Urothelium cell line (cell line): ENCODE measurements at regions not wholly inside any gene's neighbourhood (a gene's known extent, or its start where the extent isn't known, plus 50 kb on each side); places are given as distances from the start of the nearest gene placed in this dataset.
A peak's percentile ranks its signal among the peaks of the same experiment; 100 is the strongest.

ENCODE experiments used
- DNase-seq: peaks from one replicate; pipeline ENCODE4 v3.0.0; 2011; ENCODE audit warnings: low spot score, mixed read lengths
- FAIRE-seq: peaks from 2 replicates; lab custom pipeline; 2011; peaks lifted over from hg19 to GRCh38; lab: Jason Lieb, UNC

DNA sequence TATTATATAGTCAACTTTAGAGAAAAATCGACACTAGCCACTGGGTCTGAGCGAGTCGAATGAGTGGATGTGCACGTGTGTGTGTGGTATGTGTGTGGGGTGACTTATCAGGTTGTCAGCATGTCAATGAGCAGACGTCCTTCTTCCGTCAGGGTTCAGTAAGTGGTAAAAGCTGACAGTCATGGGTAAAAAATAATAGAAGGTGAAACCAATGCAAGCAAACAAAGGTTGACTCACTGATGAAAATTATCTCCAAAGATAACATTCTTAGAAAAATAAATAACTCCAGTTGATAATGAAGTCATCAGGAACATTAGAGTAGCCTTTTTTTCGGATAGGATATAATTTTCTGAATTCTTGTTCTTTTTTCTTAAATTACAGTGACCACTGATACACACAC, 243.8 kb upstream of the FOXQ1 start:
- DNase-seq (no peak), FAIRE-seq (no peak)

DNA sequence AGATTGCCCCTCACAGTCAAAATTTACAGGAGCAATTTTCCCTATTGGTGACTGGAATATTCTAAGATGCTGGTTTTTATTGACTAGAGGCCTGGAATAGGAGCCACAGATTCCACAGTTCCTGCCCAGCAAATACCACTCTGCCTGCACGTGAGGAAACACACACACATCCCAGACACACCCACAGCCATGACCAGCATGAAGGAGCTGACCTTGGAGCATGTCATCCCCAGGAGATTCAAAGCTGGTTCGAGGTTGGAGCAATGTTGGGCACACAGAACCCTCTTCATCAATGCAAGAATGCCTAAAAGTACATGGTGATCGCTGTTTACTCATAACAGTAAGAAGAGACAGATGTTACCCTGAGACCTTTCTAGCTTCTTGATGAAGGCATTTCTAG, 244.6 kb upstream of the FOXQ1 start:
- FAIRE-seq: no peak
- no peak for DNase-seq

DNA sequence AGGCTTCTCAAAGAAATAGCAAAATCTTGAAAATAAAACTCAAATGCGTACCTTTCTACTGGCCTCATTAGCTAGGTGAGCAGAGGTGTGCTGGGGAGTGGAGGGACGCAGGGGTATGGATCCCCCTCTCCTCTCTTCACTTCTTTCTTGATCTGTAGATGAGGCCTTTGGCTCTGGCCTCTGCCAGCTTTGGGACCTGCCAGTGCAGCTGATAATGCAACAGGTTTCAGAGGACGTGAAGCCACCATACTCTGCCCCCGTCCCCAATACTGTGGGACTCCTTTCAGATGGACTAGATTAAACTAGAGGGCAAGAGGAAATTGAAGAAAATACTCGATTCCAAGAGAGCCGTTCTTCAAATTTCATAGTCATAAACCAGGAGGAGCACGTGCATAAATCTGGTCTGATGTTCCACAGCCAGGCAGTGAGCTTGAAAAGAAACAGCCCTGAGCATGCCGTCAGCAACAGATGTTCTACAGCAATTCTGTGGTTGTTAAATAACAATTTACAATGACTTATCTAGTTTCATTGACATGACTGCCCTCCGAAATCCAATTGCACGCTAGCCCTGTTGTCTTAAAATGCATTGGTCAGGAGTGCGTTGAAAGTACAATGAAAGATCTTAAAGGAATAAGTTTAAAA, 245.3 kb upstream of the FOXQ1 start:
- DNase-seq (no peak), FAIRE-seq (no peak)

DNA sequence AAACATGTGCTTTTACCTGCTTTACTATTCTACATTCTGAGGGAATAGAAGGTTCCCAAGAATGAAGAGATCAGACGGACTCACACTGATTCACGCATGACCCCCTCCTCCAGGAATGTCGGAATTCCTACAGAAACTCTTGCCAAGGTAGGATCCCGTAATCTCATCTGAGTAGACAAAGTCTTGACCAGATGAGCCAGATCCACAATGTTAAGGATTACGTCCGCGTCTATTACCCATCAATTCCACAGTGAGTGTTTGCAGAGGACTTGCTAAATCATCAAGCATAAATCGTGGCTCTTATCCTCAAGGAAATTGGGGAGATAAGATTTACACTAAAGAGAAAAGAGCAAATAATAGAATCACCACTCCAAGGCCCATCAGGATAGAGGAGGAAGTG, 245.9 kb upstream of the FOXQ1 start:
- FAIRE-seq (no peak), DNase-seq (no peak)

DNA sequence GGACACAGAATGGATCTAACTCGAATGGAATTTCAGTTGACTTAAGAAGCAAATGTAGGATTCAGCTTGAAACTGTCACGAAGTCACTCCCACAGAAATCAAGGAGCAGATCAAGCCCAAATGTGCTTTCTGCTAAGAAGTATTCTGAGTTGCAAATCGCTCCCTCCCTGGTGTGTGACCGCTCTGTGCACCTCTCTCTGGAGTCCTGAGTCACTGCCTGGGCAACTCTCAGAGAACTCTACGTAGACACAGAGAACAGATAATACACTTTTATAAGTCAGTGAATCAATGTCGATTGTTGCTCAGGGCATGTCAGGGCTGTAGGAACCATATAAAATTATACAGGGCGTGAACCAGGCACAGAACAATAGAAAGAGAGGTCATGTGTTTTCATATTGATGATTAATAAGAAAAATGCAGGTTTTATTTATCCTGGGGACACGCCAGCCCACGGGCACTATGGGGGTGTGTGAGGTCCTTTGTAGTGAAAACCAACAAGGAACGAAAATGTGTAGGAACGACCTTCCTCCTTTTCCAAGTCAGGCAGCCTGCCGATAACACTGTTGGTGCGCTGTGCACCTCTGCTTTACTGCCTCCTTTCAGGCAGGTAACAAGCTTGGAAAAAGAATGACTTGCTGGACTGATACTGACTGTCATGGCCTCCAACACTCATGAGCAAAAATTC, 248.1 kb upstream of the FOXQ1 start:
- DNase-seq: peak; percentile 46
- FAIRE-seq: no peak

DNA sequence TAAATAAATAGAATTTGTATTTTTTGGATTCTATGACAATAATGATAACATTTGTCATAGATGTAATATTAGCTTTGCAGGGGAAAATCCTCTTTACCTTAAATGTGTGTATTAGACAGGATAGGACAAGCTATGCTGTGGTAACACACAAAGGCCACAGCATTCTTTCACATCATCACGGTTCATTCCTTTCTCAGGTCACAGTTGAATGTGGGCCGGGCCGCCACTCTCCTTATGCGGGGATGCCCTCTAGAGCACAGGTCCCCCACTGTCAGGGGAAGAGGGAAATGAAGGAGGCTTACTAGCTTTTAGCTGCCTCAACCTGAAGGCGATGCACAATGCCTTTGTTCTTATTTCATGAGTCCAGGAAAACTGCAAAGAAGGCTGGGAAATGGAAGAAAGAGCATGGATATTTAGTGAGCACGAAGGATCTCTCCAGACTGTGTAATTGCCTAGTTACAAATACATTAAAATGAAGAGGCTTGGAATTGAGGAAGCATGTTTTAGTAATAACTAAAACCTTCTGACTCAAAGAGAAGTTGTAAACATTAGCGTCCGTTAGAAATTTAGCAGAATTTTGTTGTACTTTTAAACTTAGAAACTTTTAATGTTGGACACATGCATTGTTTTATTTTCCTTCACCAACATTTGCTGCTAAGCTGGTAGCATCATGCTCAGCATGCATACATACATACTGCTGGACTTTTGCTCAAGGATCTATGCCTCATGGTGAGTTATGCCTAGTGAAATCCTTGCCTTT, 248.9 kb upstream of the FOXQ1 start:
- FAIRE-seq (no peak), DNase-seq (no peak)

DNA sequence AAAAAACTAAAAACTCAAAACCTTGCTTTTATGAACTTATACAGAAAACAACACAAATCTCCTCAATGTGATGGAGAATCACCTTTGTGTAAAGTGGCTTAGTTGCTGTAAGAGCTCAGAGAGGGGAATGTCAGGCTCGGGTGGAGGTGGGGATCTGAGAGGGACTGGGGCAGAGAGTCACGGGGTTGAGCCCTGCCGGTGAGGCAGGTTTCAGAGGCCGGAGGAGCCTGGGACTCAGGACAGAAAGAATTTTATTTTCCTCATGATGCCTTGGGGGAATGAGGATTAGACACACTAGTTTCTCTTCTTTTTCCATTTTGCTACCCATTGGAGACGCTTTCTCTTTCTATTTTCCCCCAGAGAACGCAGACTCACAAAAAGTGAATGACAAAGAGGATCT, 252.3 kb upstream of the FOXQ1 start:
- DNase-seq (no peak), FAIRE-seq (no peak)

DNA sequence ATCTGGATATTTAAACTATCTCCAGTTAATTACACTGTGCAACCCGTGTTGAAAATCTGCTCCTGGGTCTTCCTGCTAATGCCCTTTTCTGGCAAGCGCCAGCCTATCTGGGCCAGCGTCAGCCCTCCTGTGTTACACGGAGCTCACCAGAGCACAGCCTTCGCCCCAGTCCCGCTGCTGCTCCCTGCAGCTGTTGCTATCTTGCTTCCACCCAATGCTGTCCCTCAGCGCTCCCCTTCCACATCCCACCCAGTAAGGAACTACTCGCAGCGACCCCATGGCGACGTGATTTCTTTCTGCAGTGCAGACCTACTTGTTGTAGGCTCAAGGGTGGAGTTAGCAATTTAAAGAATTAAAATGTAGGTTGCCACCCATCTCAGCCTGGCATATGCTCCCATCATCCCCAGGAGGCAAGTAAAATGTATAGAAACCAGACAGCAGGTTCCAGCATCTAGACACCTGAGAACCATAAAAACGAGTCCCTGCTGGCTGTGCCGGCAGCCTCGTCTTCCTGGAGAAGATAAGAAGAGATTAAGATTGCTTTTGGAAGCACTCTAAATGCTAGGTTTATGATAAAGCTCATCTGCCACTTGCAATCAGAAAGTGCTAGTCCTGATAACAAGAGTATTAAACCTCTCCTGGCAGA, 254.3 kb upstream of the FOXQ1 start:
- FAIRE-seq: no peak
- DNase-seq: no peak

DNA sequence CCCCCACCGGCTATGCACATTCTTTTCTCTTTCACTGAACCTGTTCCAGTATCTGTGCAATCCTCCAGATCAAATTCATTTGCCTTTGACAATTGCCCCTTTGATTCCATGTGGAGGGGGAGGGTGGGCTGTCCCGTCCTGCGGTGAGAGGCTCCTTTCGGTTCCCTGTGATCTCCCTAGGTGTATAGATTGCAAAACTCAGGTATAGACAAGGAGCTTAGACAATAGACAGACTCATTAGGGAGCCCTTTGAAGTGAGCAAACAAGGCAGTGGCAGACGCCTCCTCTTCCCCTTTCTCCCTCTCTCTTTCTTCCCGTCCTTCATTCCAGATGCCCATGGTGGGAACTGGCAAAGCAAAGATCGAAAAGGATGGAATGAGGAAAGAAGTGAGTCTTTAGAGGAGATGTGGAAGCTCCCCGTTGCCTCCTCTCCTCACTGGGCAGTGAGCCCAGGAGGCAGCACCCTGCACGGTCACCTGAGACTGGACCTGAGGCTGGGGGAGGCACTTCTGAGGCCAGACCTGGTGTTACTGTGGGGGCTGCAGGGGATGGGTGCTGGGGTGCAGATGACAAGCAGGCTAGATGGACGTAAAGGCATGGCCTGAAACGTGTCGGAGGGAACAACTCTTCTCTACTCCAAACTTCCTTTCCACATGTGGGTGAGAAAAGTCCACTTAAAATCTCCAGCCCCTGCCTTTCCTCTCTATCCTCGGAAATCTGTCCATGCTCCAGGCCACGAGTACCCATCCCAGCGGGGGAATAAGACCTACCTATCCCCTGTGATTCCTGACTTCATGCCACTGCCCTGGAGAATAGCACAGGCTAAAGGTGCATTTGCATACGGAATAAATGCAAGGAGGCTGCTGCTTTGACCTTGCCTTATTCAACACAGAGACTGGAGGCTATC, 256.6 kb upstream of the FOXQ1 start:
- FAIRE-seq: no peak

DNA sequence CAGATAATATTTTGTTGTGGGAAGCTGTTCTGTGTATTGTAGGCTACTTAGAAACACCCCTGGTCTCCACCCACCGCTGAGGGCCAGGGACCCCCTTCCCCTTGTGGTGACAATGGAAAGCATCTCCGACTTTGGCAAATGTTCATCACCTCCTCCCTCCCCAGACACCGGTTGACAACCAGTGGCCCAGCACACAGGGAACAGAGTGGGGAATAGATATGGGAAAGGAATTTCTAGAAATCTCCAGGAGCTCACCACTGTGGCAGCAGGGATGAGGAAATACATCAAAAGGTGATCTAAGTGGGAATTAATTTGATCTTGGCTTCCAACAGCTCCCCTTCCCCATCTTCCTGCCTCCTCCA, 257.3 kb upstream of the FOXQ1 start:
- DNase-seq (no peak), FAIRE-seq (no peak)

More for the DNA sequence above, 256.6 kb upstream of the FOXQ1 start:
- DNase-seq: peak; percentile 55

DNA sequence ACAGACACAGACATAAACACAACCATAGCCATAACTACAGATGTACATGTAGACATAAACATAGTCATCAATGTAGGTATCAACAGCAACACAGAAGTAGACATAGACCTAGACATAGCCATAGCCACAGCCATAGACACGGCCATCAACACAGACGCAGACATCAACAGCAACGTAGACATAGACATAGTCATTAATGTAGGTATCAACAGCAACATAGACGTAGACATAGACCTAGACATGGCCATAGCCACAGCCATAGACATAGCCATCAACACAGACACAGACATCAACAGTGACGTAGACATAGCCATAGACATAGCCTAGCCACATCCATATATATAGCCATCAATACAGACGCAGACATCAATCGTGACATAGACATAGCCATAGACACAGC, 258.3 kb upstream of the FOXQ1 start:
- DNase-seq (no peak), FAIRE-seq (peak; percentile 99)

DNA sequence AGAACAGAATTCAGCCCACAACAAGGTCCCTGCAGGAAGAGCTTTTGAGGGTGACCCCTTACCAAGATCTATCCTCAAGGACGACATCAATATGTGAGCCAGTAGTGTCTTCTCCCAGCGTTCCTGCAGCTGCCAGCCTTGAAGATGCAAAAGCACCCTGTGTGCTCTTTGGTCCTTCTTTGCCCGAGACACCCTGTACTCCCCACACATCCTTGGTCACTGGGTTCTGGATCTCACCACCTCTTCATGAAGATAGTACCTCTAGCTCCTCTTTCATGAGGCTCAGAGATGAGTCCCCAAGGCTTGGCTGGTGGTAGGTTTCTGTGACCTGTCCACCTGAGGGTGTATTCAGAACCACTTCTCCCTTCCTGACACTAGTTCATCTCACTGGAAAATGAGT, 259.6 kb upstream of the FOXQ1 start:
- DNase-seq: no peak

DNA sequence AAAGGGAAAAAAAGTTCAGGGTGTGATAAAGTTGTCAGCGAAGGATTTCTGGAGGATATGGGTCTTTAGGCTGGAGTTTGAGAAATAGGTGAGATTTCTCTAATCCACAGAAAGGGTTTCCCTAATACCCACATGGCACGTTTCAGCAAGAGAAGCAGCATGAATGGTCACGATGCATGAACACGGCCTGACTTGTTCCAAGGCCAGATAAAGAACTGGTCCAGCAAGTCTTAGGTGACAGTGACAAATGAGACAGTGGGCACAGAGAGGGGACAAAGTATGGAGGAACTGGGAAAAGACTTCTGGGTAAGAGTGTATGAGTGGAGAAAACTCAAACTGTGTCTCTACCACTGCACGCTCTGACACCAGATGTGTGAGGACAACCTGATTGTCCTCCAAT, 262.0 kb upstream of the FOXQ1 start:
- no peak for FAIRE-seq
- DNase-seq: no peak

More for the DNA sequence above, 259.6 kb upstream of the FOXQ1 start:
- FAIRE-seq: no peak

DNA sequence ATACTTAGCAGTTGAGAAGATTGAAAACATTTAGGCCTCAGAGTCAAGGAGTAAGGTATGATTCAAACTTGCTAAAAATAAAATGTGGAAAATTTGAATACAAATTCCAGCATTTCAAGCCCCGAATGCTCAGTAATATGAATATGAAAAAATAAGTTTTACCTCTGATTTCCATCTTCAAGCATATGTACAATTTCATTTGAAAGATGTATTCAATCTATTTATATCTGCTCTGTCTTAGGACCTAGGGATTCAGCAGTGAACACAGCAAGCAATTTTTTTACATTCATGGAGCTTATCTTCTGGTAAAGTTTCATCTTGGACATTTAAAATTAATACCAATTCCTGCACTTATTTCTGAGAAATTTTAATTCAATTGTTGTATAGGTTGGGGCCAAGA, 262.7 kb upstream of the FOXQ1 start:
- DNase-seq: no peak
- no peak for FAIRE-seq

DNA sequence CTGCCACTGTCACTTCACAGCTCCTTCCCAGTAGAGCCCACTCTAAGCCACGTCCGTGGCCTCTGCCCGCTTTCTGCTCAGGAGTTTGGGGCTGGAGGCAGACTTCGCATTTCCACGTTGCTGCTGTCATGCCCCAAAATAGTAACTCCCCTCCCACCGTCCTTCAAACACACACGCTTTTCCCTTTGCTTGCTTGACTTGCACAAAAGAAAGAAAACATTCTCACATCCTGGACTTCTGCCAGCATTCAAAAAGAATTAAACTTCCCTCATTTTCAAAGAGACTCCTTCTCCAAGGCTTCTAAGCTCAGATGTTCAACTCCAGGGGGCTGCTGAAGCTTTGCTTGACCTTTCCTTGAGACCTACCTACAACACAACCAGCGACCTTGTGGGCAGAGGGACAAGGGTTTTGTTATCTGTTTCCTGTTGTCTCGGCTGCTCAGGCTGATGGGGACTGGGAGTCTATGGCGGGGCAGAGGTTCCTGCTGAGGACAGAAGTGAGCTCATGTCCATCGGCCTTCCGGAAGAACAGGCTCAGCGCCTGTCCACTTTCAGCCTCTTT, 263.8 kb upstream of the FOXQ1 start:
- DNase-seq: no peak

DNA sequence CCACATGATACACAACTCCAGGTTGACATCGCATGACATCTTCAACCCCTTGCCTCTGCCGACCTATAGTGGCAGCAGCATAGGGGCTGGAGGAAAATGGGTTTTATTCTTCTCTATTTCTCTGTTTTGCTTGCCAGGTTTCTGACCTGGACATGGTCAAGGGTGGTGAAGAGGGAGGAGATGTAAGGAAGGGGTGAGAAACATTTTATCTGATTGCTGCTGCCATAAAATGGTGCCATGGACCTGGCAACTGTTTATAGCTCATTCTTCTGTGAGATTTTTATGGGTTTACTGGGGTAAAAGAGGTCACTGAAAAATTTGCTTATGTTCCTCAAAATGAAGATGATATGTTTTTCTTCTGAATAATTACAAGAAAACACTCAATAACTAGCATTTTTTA, 266.7 kb upstream of the FOXQ1 start:
- no peak for FAIRE-seq
- no peak for DNase-seq

More for the DNA sequence above, 263.8 kb upstream of the FOXQ1 start:
- FAIRE-seq: no peak

DNA sequence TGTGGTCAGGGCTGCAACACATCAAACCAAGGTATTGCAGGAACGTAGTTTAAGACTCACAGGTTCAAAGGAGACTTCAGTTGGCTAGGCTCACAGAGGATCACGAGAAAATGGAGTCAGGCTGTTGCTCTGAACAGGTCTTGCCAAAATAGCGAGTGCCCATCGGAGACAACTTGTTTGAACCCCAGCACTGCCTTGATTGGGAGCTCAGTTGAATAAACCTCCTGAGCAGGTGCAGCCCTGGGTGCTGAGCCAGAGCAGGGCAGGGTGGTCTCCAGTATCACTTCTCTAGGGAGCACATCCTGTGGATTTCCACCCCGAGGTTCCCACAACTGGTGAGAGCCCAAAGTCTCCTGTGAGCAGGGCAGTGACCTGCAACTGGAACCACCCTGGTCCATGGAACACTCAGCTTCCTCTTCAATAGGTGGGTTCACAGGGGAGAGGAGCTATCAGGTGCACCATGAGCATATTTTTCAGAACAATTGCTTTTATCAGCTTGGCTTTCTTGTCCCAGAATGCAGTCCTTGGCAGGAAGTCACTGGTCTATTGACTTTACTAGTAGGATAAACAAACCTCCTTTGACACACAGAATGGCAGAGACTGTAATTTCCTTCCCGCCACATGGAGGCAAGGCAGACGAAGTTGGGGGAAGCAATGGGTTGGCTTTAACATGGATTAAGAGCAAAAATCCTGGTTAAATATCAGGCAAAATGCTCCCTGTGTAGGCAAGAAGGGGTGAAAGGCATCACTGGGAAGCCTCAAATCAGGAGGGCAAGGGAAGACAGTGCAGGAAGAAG, 267.7 kb upstream of the FOXQ1 start:
- DNase-seq (no peak), FAIRE-seq (no peak)

DNA sequence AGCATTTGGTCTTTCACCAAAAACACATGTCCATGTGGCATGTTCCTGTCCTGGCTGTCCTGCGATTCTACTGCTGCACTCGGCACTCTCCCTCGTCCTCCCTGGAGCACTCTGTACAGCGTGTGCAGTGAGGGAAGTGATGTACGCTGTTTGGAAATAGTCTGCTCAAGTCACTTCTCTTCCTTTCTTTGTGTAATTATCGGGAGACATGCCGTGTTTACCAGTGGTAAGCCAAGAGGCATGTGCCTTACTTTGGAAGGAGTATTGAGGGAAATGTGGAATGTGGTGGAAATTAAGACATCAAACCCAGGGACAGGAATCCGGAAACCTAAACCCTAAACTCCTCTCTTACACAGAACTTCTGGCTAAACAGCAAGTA, 268.5 kb upstream of the FOXQ1 start:
- DNase-seq: no peak
- FAIRE-seq: no peak

DNA sequence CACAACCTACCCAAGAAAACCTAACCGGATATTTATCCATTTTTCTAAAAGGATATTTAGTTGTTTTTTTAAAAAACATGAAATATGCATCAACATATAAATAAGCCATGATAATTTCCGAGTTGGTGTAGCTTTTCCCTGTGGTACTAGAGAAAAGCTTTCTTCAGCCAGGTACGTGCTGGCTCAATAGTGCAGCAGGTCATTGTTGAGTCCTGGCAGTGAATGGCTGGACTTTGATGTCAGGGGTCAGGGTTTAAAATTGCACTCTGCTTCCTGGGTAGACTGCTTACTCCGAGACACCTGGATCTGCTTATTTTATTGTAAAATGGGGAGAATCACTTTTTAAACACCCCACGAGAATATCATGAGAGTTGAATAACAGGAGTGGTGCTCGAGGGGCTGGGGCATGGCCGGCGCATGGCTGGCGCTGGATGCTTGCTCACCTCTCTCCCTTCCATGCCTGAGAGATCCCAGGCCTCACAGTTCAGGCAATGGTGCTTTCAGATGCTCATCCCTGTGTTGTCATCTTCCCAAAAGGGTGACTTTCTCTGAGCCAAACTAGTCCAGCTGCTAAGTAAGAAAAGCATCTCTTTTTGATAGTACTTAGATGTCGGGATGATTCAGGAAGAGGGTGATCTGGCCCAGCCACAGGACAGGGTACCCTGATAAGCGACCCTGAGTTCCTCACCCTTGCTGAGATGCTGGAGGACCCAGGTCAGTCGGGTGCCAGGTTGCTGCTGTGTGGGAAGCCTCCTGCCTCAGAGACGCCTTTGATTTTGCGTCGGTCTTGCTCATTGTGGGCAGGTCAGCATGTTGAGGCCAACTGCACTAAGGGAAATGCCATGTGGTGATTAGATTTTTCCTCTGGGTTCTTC, 269.1 kb upstream of the FOXQ1 start:
- DNase-seq (no peak), FAIRE-seq (no peak)
